K562 (cell line): ENCODE measurements at regions not wholly inside any gene's neighbourhood (a gene's known extent, or its start where the extent isn't known, plus 50 kb on each side); places are given as distances from the start of the nearest gene placed in this dataset.

Source experiments
- ATAC-seq: fragments of 200-7000 bp; cut with Tn5 transposase; 3 replicates; pipeline ENCODE4 v1.9.1; 2020; ENCODE audit warnings: moderate library complexity
- BruUV-seq: library from RNA; stranded (reverse); fragments of 400-500 nt; replicated peaks from 2 replicates; lab custom pipeline; 2021; lab: Mats Ljungman, UMichigan
- CTCF ChIA-PET: fragments of 300-600 bp; formaldehyde crosslinking; extraction: SDS; loops from one replicate; lab custom pipeline; 2021; ENCODE audit warnings: low intra/inter-chr PET ratio; lab: Yijun Ruan, JAX
- POLR2A ChIA-PET: fragments of 300-600, 350-650 bp; sonication (Branson Sonifier 250); formaldehyde crosslinking; extraction: SDS; loops from one replicate; lab custom pipeline; 2021; ENCODE audit warnings: antibody characterized with exemption, inconsistent platforms; lab: Yijun Ruan, JAX
- DNase-seq, 4 experiments: peaks; one replicate each; pipeline versions ENCODE4 v3.0.0 to v3.0.0-alpha.2; 2011 to 2018; ENCODE audit warnings: low spot score in 3 of 4, mixed read lengths in 3 of 4; ENCODE audit errors: extremely low read depth in 1 of 4
- FAIRE-seq: peaks from 2 replicates; lab custom pipeline; 2011; peaks lifted over from hg19 to GRCh38; lab: Jason Lieb, UNC
- H2AFZ ChIP-seq: 2 replicates; pipeline ENCODE4 v1.6.0; 2011; ENCODE audit warnings: low read depth, low read length, control low read depth, inconsistent platforms
- H3K27ac ChIP-seq: fragments of 200-600 bp; 3 replicates; pipeline ENCODE4 v1.8.0; 2011; ENCODE audit warnings: low read depth, mild to moderate bottlenecking, control low read depth, inconsistent platforms, low read length, moderate library complexity, mixed read lengths; ENCODE audit errors: extremely low read depth
- H3K27me3 ChIP-seq, 2 experiments: fragments of 300-600 bp in 1 of 2; 2 replicates in 1 of 2; 3 replicates in 1 of 2; pipeline versions ENCODE4 v1.6.0 to v1.8.0; 2011; ENCODE audit warnings: inconsistent platforms in 2 of 2, low read length in 2 of 2, mild to moderate bottlenecking in 1 of 2, mixed read lengths in 1 of 2, moderate library complexity in 1 of 2; ENCODE audit not compliant: control insufficient read depth in 2 of 2, insufficient read depth in 2 of 2
- H3K36me3 ChIP-seq: fragments of 300-600 bp; 3 replicates; pipeline ENCODE4 v1.8.0; 2011; ENCODE audit warnings: mild to moderate bottlenecking, low read length, inconsistent platforms; ENCODE audit not compliant: control insufficient read depth, insufficient read depth
- H3K4me1 ChIP-seq, 2 experiments: fragments of 200-600 bp in 1 of 2; replicated peaks in 1 of 2; 2 replicates in 1 of 2; 3 replicates in 1 of 2; pipeline versions ENCODE4 v1.5.1 to v1.8.0; 2011; ENCODE audit warnings: inconsistent platforms in 2 of 2, low read length in 2 of 2, mild to moderate bottlenecking in 1 of 2, mixed read lengths in 1 of 2, moderate library complexity in 1 of 2; ENCODE audit not compliant: control insufficient read depth in 2 of 2, insufficient read depth in 2 of 2
- H3K4me2 ChIP-seq: 2 replicates; pipeline ENCODE4 v1.6.1; 2011; ENCODE audit warnings: low read length, control low read depth, inconsistent platforms, mixed read lengths; ENCODE audit not compliant: insufficient read depth
- H3K4me3 ChIP-seq: fragments of 200-600 bp; sonication (generic), shearing (Covaris generic); 2 replicates; pipeline ENCODE4 v1.5.1; 2016; ENCODE audit warnings: control low read depth, inconsistent platforms
- H3K79me2 ChIP-seq: fragments of 200-600 bp; 3 replicates; pipeline ENCODE4 v1.8.0; 2011; ENCODE audit warnings: low read length, inconsistent platforms; ENCODE audit not compliant: control insufficient read depth, insufficient read depth
- H3K9ac ChIP-seq, 2 experiments: 2 replicates each; pipeline versions ENCODE4 v1.6.0 to v1.6.1; 2011; ENCODE audit warnings: low read depth in 2 of 2, low read length in 2 of 2, control low read depth in 1 of 2, inconsistent platforms in 1 of 2, mild to moderate bottlenecking in 1 of 2, mixed read lengths in 1 of 2; ENCODE audit not compliant: insufficient read depth in 1 of 2
- H3K9me1 ChIP-seq: one replicate; pipeline ENCODE4 v1.6.0; 2011; ENCODE audit warnings: inconsistent platforms, mild to moderate bottlenecking, low read length, moderate library complexity; ENCODE audit not compliant: control insufficient read depth, insufficient read depth
- H3K9me3 ChIP-seq: replicated peaks from 2 replicates; pipeline ENCODE4 v1.5.1; 2011; ENCODE audit warnings: low read depth, low read length, inconsistent platforms; ENCODE audit not compliant: control insufficient read depth, insufficient read depth
- H4K20me1 ChIP-seq: replicated peaks from 2 replicates; pipeline ENCODE4 v1.6.1; 2011; ENCODE audit warnings: low read length, inconsistent platforms, mixed read lengths; ENCODE audit not compliant: control insufficient read depth, insufficient read depth
- CEBPB ChIP-seq: fragments of 450-650 bp; IDR thresholded peaks from 2 replicates; pipeline ENCODE4 v1.6.1; 2016; ENCODE audit warnings: missing genetic modification characterization, missing compliant biosample characterization
- CEBPG ChIP-seq, 3 experiments: fragments of 200-800 bp in 1 of 3; sonication (Bioruptor generic) in 1 of 3; sonication (generic) in 1 of 3; formaldehyde crosslinking in 1 of 3; IDR thresholded peaks in 2 of 3; conservative IDR thresholded peaks in 1 of 3; 2 replicates each; pipeline versions ENCODE4 v1.6.1 to v1.8.0; 2016 to 2022; ENCODE audit warnings: missing compliant biosample characterization in 2 of 3, missing genetic modification characterization in 2 of 3, mild to moderate bottlenecking in 1 of 3, missing genetic modification reagents in 1 of 3
- HDAC2 ChIP-seq: fragments of 450-650 bp; IDR thresholded peaks from 2 replicates; pipeline ENCODE4 v1.6.1; 2016; ENCODE audit warnings: mild to moderate bottlenecking
- JUNB ChIP-seq: fragments of 450-650 bp; formaldehyde crosslinking; conservative IDR thresholded peaks from 2 replicates; pipeline ENCODE4 v1.4.0; 2020; ENCODE audit warnings: mild to moderate bottlenecking
- KLF10 ChIP-seq: fragments of 250-450 bp; sonication (Bioruptor Pico); IDR thresholded peaks from 2 replicates; pipeline ENCODE4 v1.6.1; 2021; ENCODE audit warnings: matching md5 sums
- MAFG ChIP-seq: fragments of 450-650 bp; conservative IDR thresholded peaks from 2 replicates; pipeline ENCODE4 v1.6.1; 2016; ENCODE audit warnings: missing genetic modification characterization, missing compliant biosample characterization
- MAX ChIP-seq: sonication (generic); formaldehyde crosslinking; IDR thresholded peaks from 2 replicates; pipeline ENCODE4 v1.9.0; 2022; ENCODE audit warnings: mild to moderate bottlenecking, missing genetic modification reagents
- PML ChIP-seq: IDR thresholded peaks from 2 replicates; pipeline ENCODE4 v1.6.1; 2012; ENCODE audit warnings: low read length, inconsistent platforms
- ZNF764 ChIP-seq: fragments of 250-450 bp; sonication (Bioruptor Pico); IDR thresholded peaks from 2 replicates; pipeline ENCODE4 v1.4.0; 2020; ENCODE audit warnings: low read depth, mild to moderate bottlenecking, moderate library complexity
- WGBS: fragments of 100-300 bp; shearing (Covaris generic); methylation state at CpG from one replicate; pipeline ENCODE4 v1.1.6; 2016; ENCODE audit warnings: low coverage, mixed read lengths; ENCODE audit not compliant: insufficient coverage; ENCODE audit errors: missing lambda C conversion rate; 5-methylcytosine and 5-hydroxymethylcytosine counted together
- in situ Hi-C: fragments of 300-500 bp; cut with MboI; formaldehyde crosslinking; loops from 4 replicates; pipeline ENCODE4 v1.15.0; 2018; ENCODE audit warnings: inconsistent platforms, mixed read lengths
- intact Hi-C: fragments of 100-400 bp; cut with micrococcal nuclease; formaldehyde crosslinking; loops from 2 replicates; pipeline ENCODE4 v1.14.2; 2022

DNA sequence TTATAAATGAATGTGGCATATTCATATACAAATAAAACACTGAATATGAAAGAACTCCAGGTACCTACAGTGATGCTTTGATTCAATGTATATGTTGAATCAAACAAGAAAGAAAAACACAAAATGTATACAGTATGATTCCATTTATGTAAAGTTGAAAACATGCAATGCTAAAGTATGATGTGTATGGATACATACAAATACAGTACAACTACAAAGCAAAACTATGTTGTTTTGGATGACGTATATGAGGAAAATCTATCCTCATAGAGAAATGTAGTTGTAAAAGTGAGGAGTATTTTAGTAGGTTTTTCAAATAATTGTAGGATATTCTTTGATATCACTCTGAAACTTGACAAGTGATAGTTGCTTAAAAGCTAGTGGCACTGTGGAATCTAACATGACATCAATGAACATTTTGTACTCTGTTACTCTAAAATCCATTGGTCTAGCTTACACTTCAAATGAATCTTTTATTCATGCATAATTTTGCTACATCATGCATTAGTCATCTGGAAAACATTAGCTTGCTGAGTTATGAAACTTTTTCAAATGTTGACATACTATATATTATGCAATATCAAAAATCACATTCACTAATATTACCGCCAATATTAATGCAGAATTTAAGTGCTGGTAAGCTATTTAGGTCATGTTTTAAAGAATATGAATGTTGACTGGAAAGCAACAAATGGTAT lies 278.1 kb upstream of the CHRNA7 start:
- ChIA-PET CTCF (no interaction called here), POLR2A (interaction anchor here (1.1 kb wide), 1 partner anchor 10 kb away, joined by 5 read pairs; no protein-coding TSS in a partner anchor)
- H3K27ac ChIP-seq, result no peak overlapping the region
- no peaks in the 10 kb centered on the region for H3K27me3 ChIP-seq
- H3K36me3 ChIP-seq, result no peaks in the 10 kb centered on the region
- no peaks in the 10 kb centered on the region for H3K9me3 ChIP-seq
- FAIRE-seq (no peak), DNase-seq (no peak), ATAC-seq (no peak)
- H3K79me2 ChIP-seq, result no peaks in the 10 kb centered on the region
- H3K9ac ChIP-seq, result no peak overlapping the region
- TF ChIP-seq HDAC2 (no peak), KLF10 (no peak), CEBPG (CRISPR knock-in tag; IDR thresholded peaks at IDR 0.05) (no peak), CEBPG (tag; conservative IDR thresholded peaks at IDR 0.05 in 1 of 2, IDR thresholded peaks at IDR 0.05 in 1 of 2) (peak; percentile 24 to 67; a peak in 3 of 4 replicates), MAFG (tag) (0 out of 2 replicates have a peak, but pooled peaks have one; percentile 7), CEBPB (tag) (peak; percentile 53)
- BruUV-seq, result no TSS peak
- H3K9me1 ChIP-seq, result no peaks in the 10 kb centered on the region
- H3K4me1 ChIP-seq, result no peaks in the 10 kb centered on the region
- H4K20me1 ChIP-seq, result no peaks in the 10 kb centered on the region
- in situ Hi-C loops, result no loop called here
- no peak overlapping the region for H2AFZ ChIP-seq
- H3K4me2 ChIP-seq, result no peak overlapping the region
- no peak overlapping the region for H3K4me3 ChIP-seq
- 0% methylated on average over 2 of the region's 2 CpGs for WGBS
- intact Hi-C loops, result no loop called here

- no peaks in the 10 kb centered on the region for H3K36me3 ChIP-seq
- TF ChIP-seq ZNF764 (CRISPR knock-in tag) (no peak), JUNB (CRISPR knock-in tag) (no peak), MAX (CRISPR knock-in tag) (no peak), PML (no peak)
- TF ChIP-seq, all 486 proteins: peak for 0
- Histone ChIP-seq H3K4me3 (no peak overlapping the region), H4K20me1 (no peaks in the 10 kb centered on the region), H3K79me2 (no peaks in the 10 kb centered on the region), H3K9ac (no peak overlapping the region), H3K27me3 (no peaks in the 10 kb centered on the region), H2AFZ (no peak overlapping the region), H3K4me1 (no peaks in the 10 kb centered on the region), H3K27ac (no peak overlapping the region), H3K9me1 (no peaks in the 10 kb centered on the region), H3K4me2 (no peak overlapping the region), H3K9me3 (no peaks in the 10 kb centered on the region)
- no peak for DNase-seq
- ATAC-seq, result no peak
- WGBS, result 0% methylated on average over 3 of the region's 3 CpGs
- ChIA-PET POLR2A (no interaction called here), CTCF (no interaction called here)
- intact Hi-C loops (no loop called here), in situ Hi-C loops (no loop called here)
- no peak for FAIRE-seq
- no TSS peak for BruUV-seq
Measured at GRCh38 chr15:31752905-31753304, 277.4 kb upstream of the CHRNA7 start.
